ENCODE measurements at regions not wholly inside any gene's neighbourhood (a gene's known extent, or its start where the extent isn't known, plus 50 kb on each side); places are given as distances from the start of the nearest gene placed in this dataset.

- no peaks in the 10 kb centered on the region for H3K9me3 ChIP-seq
- DNase-seq: no peak
- TF ChIP-seq CTCF (IDR thresholded peaks at IDR 0.05): no peak
- no peak overlapping the region for H3K27ac ChIP-seq
- H3K4me3 ChIP-seq: no peak overlapping the region
- intact Hi-C loops (cut with DNase I): no loop called here
- H3K27me3 ChIP-seq: no peaks in the 10 kb centered on the region
- no peaks in the 10 kb centered on the region for H3K36me3 ChIP-seq
- ATAC-seq: no peak
- H3K4me1 ChIP-seq: no peaks in the 10 kb centered on the region
Measured at GRCh38 chr15:95940431-95940985, 390.0 kb upstream of the NR2F2 start.

GRCh38 chr15:95944193-95944592 is 386.3 kb upstream of the NR2F2 start:
- no peak overlapping the region for H3K27ac ChIP-seq

GRCh38 chr15:95944661-95945255 is 385.7 kb upstream of the NR2F2 start:
- no peak for DNase-seq
- no peaks in the 10 kb centered on the region for H3K4me1 ChIP-seq
- H3K27ac ChIP-seq: no peak overlapping the region
- no peaks in the 10 kb centered on the region for H3K36me3 ChIP-seq
- no peak for TF ChIP-seq CTCF (IDR thresholded peaks at IDR 0.05)
- no peak overlapping the region for H3K4me3 ChIP-seq
- H3K9me3 ChIP-seq: no peaks in the 10 kb centered on the region
- no peak for ATAC-seq
- intact Hi-C loops (cut with DNase I): no loop called here
- no peaks in the 10 kb centered on the region for H3K27me3 ChIP-seq

More at GRCh38 chr15:95944193-95944592, 386.3 kb upstream of the NR2F2 start:
- Histone ChIP-seq H3K36me3 (no peaks in the 10 kb centered on the region), H3K9me3 (no peaks in the 10 kb centered on the region), H3K4me1 (no peaks in the 10 kb centered on the region), H3K27me3 (no peaks in the 10 kb centered on the region), H3K4me3 (no peak overlapping the region)
- intact Hi-C loops (cut with DNase I): no loop called here
- TF ChIP-seq CTCF (IDR thresholded peaks at IDR 0.05): no peak
- ATAC-seq (no peak), DNase-seq (no peak)

GRCh38 chr15:95946241-95946640 is 384.3 kb upstream of the NR2F2 start:
- Histone ChIP-seq H3K4me1 (no peaks in the 10 kb centered on the region), H3K27me3 (no peaks in the 10 kb centered on the region), H3K4me3 (no peak overlapping the region), H3K36me3 (no peaks in the 10 kb centered on the region), H3K9me3 (no peaks in the 10 kb centered on the region), H3K27ac (no peak overlapping the region)
- DNase-seq (no peak), ATAC-seq (no peak)
- TF ChIP-seq CTCF (IDR thresholded peaks at IDR 0.05): no peak
- intact Hi-C loops (cut with DNase I): no loop called here

- DNase-seq (no peak), ATAC-seq (no peak)
- TF ChIP-seq CTCF (IDR thresholded peaks at IDR 0.05): no peak
- Histone ChIP-seq H3K27ac (no peak overlapping the region), H3K27me3 (no peaks in the 10 kb centered on the region), H3K4me1 (no peaks in the 10 kb centered on the region), H3K4me3 (no peak overlapping the region), H3K9me3 (no peaks in the 10 kb centered on the region), H3K36me3 (no peaks in the 10 kb centered on the region)
- intact Hi-C loops (cut with DNase I): no loop called here
Measured at GRCh38 chr15:95946926-95947325, 383.6 kb upstream of the NR2F2 start.

- H3K4me3 ChIP-seq: no peak overlapping the region
- TF ChIP-seq CTCF (IDR thresholded peaks at IDR 0.05): no peak
- H3K27me3 ChIP-seq: no peaks in the 10 kb centered on the region
- DNase-seq: no peak
- no peak for ATAC-seq
- H3K27ac ChIP-seq: no peak overlapping the region
- H3K9me3 ChIP-seq: no peaks in the 10 kb centered on the region
- intact Hi-C loops (cut with DNase I): no loop called here
- H3K36me3 ChIP-seq: no peaks in the 10 kb centered on the region
- no peaks in the 10 kb centered on the region for H3K4me1 ChIP-seq
Measured at GRCh38 chr15:95948411-95948810, 382.1 kb upstream of the NR2F2 start.
